Right lobe of liver (tissue), 4 donors: ENCODE measurements at regions not wholly inside any gene's neighbourhood (a gene's known extent, or its start where the extent isn't known, plus 50 kb on each side); places are given as distances from the start of the nearest gene placed in this dataset.
"Not testable (repeated sequence)": the region's sequence is repeated elsewhere in the genome, so short reads cannot be mapped to it uniquely, and the experiment has no call there.

ENCODE experiments used
- POLR2A ChIP-seq: fragments of 450-650 bp; IDR thresholded peaks from one replicate; pipeline ENCODE4 v1.6.1; 2017; ENCODE audit warnings: antibody characterized with exemption, mild to moderate bottlenecking
- TF ChIP-seq, protein P1 (sequence below), 4 donors: fragments of 200-600 bp in 3 of 4; fragments of 450-650 bp in 1 of 4; IDR thresholded peaks; one replicate each; pipeline versions ENCODE4 v1.5.1 to v1.8.0; 2016 to 2022; ENCODE audit warnings: antibody characterized with exemption in 4 of 4, mild to moderate bottlenecking in 2 of 4
- donor health status: DM: no; HTN: no; CAD: no.
- donor health status: DM: no; HTN: no; CAD: no.
- donor health status: DM: no; HTN: yes; CAD: no.

- TF ChIP-seq, protein P1, sequence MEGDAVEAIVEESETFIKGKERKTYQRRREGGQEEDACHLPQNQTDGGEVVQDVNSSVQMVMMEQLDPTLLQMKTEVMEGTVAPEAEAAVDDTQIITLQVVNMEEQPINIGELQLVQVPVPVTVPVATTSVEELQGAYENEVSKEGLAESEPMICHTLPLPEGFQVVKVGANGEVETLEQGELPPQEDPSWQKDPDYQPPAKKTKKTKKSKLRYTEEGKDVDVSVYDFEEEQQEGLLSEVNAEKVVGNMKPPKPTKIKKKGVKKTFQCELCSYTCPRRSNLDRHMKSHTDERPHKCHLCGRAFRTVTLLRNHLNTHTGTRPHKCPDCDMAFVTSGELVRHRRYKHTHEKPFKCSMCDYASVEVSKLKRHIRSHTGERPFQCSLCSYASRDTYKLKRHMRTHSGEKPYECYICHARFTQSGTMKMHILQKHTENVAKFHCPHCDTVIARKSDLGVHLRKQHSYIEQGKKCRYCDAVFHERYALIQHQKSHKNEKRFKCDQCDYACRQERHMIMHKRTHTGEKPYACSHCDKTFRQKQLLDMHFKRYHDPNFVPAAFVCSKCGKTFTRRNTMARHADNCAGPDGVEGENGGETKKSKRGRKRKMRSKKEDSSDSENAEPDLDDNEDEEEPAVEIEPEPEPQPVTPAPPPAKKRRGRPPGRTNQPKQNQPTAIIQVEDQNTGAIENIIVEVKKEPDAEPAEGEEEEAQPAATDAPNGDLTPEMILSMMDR (IDR thresholded peaks at IDR 0.05) = not testable (repeated sequence)
- not testable (repeated sequence) for TF ChIP-seq POLR2A
Observed at GRCh38 chr17:46454572-46454971, 57.7 kb upstream of the LRRC37A2 start.
